SK-N-SH (cell line): ENCODE measurements at regions not wholly inside any gene's neighbourhood (a gene's known extent, or its start where the extent isn't known, plus 50 kb on each side); places are given as distances from the start of the nearest gene placed in this dataset.

ENCODE experiments used
- CTCF ChIA-PET: fragments of 300-600, 350-600 bp; formaldehyde crosslinking; extraction: SDS; loops from one replicate; lab custom pipeline; 2021; lab: Yijun Ruan, JAX
- POLR2A ChIA-PET: fragments of 350-600 bp; sonication (Branson Sonifier 250); formaldehyde crosslinking; extraction: SDS; loops from one replicate; lab custom pipeline; 2020; ENCODE audit warnings: antibody characterized with exemption, inconsistent platforms; lab: Yijun Ruan, JAX
- DNase-seq: peaks from one replicate; pipeline ENCODE4 v3.0.0; 2012
- H2AFZ ChIP-seq: fragments of 200-600 bp; sonication (generic); 2 replicates; pipeline ENCODE4 v1.8.1; 2016; ENCODE audit warnings: antibody characterized with exemption, mild to moderate bottlenecking, low read depth
- H3F3A ChIP-seq: fragments of 200-600 bp; sonication (generic); replicated peaks from 2 replicates; pipeline ENCODE3; 2016; ENCODE audit warnings: antibody characterized with exemption, mild to moderate bottlenecking; ENCODE audit not compliant: insufficient read depth
- H3K27ac ChIP-seq, 2 experiments: fragments of 200-500 bp in 1 of 2; fragments of 200-600 bp in 1 of 2; sonication (Bioruptor generic) in 1 of 2; sonication (generic), shearing (Covaris generic) in 1 of 2; 2 replicates each; pipeline versions ENCODE4 v1.5.1 to v1.6.1; 2014 to 2016; ENCODE audit warnings: low read depth in 2 of 2, inconsistent platforms in 1 of 2, low read length in 1 of 2, mild to moderate bottlenecking in 1 of 2, mixed read lengths in 1 of 2
- H3K27me3 ChIP-seq: fragments of 200-600 bp; sonication (generic), shearing (Covaris generic); 2 replicates; pipeline ENCODE4 v1.6.1; 2016; ENCODE audit warnings: mixed run types; ENCODE audit not compliant: insufficient read depth
- H3K36me3 ChIP-seq, 2 experiments: fragments of 200-500 bp in 1 of 2; fragments of 200-600 bp in 1 of 2; sonication (Bioruptor generic) in 1 of 2; sonication (generic) in 1 of 2; replicated peaks in 1 of 2; 2 replicates each; pipeline versions ENCODE3 to v1.5.1; 2014 to 2016; ENCODE audit warnings: low read length in 1 of 2, mild to moderate bottlenecking in 1 of 2; ENCODE audit not compliant: insufficient read depth in 2 of 2, control insufficient read depth in 1 of 2
- H3K4me1 ChIP-seq, 2 experiments: fragments of 200-500 bp in 1 of 2; fragments of 200-600 bp in 1 of 2; sonication (Bioruptor generic) in 1 of 2; sonication (generic), shearing (Covaris generic) in 1 of 2; 2 replicates each; pipeline versions ENCODE4 v1.5.1 to v1.6.1; 2014 to 2016; ENCODE audit warnings: low read depth in 1 of 2, low read length in 1 of 2, mixed run types in 1 of 2; ENCODE audit not compliant: insufficient read depth in 2 of 2, control insufficient read depth in 1 of 2
- H3K4me2 ChIP-seq: fragments of 200-600 bp; sonication (generic), shearing (Covaris generic); 2 replicates; pipeline ENCODE4 v1.6.1; 2017; ENCODE audit warnings: mixed run types
- H3K4me3 ChIP-seq, 2 experiments: fragments of 200-500 bp in 1 of 2; fragments of 200-600 bp in 1 of 2; sonication (Bioruptor generic) in 1 of 2; sonication (generic), shearing (Covaris generic) in 1 of 2; 2 replicates each; pipeline versions ENCODE4 v1.5.1 to v1.8.1; 2014 to 2016; ENCODE audit warnings: low read depth in 2 of 2, inconsistent platforms in 1 of 2, low read length in 1 of 2, mild to moderate bottlenecking in 1 of 2, mixed read lengths in 1 of 2, moderate library complexity in 1 of 2
- H3K79me2 ChIP-seq: fragments of 200-600 bp; sonication (generic); 2 replicates; pipeline ENCODE4 v1.8.1; 2017; ENCODE audit warnings: mild to moderate bottlenecking; ENCODE audit not compliant: insufficient read depth
- H3K9ac ChIP-seq: fragments of 200-600 bp; sonication (generic); 2 replicates; pipeline ENCODE4 v1.6.1; 2017; ENCODE audit warnings: mixed run types
- H3K9me2 ChIP-seq: fragments of 200-600 bp; sonication (generic); 2 replicates; pipeline ENCODE4 v1.6.1; 2017; ENCODE audit warnings: mixed run types
- H3K9me3 ChIP-seq: fragments of 200-600 bp; sonication (generic); 2 replicates; pipeline ENCODE4 v1.6.1; 2017; ENCODE audit warnings: mixed run types, mild to moderate bottlenecking, moderate library complexity
- H4K20me1 ChIP-seq: fragments of 200-600 bp; sonication (generic); 2 replicates; pipeline ENCODE4 v1.6.1; 2017; ENCODE audit warnings: mild to moderate bottlenecking, mixed run types; ENCODE audit not compliant: insufficient read depth
- CHD2 ChIP-seq: fragments of 150-350 bp; IDR thresholded peaks from 2 replicates; pipeline ENCODE4 v1.6.1; 2018; ENCODE audit warnings: low read length; ENCODE audit not compliant: partially characterized antibody
- CTCF ChIP-seq: fragments of 200-600 bp; sonication (generic); IDR thresholded peaks from 2 replicates; pipeline ENCODE4 v1.6.1; 2017; ENCODE audit warnings: antibody characterized with exemption, mild to moderate bottlenecking, moderate library complexity
- ELF1 ChIP-seq: IDR thresholded peaks from 2 replicates; pipeline ENCODE4 v1.4.0; 2012
- FOXM1 ChIP-seq: IDR thresholded peaks from 2 replicates; pipeline ENCODE4 v1.4.0; 2012; ENCODE audit warnings: low read depth, mild to moderate bottlenecking
- GATA2 ChIP-seq: sonication (generic); formaldehyde crosslinking; IDR thresholded peaks from 2 replicates; pipeline ENCODE4 v1.5.0; 2020; ENCODE audit warnings: mild to moderate bottlenecking, missing genetic modification reagents
- MEF2A ChIP-seq: IDR thresholded peaks from 2 replicates; pipeline ENCODE4 v1.4.0; 2012; ENCODE audit warnings: low read depth, borderline replicate concordance
- NRF1 ChIP-seq: IDR thresholded peaks from 2 replicates; pipeline ENCODE4 v1.6.1; 2012; ENCODE audit warnings: low read depth, mild to moderate bottlenecking, low read length
- PBX3 ChIP-seq: IDR thresholded peaks from 2 replicates; pipeline ENCODE4; 2012
- POLR2AphosphoS5 ChIP-seq: IDR thresholded peaks from 2 replicates; pipeline ENCODE4 v1.6.1; 2012; ENCODE audit warnings: low read depth, low read length
- SMC3 ChIP-seq: IDR thresholded peaks from 2 replicates; pipeline ENCODE4 v1.6.1; 2012; ENCODE audit warnings: low read depth, low read length, improper control_type of control experiment
- TEAD4 ChIP-seq: IDR thresholded peaks from 2 replicates; pipeline ENCODE4 v1.4.0; 2012; ENCODE audit warnings: mild to moderate bottlenecking, borderline replicate concordance; ENCODE audit not compliant: insufficient read depth
- WGBS: methylation state at CpG from one replicate; pipeline ENCODE4 v1.1.6; 2017; ENCODE audit warnings: low lambda C conversion rate; 5-methylcytosine and 5-hydroxymethylcytosine counted together
- TF ChIP-seq, protein P1 (sequence below): IDR thresholded peaks from 2 replicates; pipeline ENCODE4 v1.4.0; 2012; ENCODE audit warnings: low read depth, borderline replicate concordance
- TF ChIP-seq, protein P2 (sequence below): IDR thresholded peaks from 2 replicates; pipeline ENCODE4 v1.6.1; 2012; ENCODE audit warnings: mild to moderate bottlenecking, low read depth, low read length, moderate library complexity

DNA sequence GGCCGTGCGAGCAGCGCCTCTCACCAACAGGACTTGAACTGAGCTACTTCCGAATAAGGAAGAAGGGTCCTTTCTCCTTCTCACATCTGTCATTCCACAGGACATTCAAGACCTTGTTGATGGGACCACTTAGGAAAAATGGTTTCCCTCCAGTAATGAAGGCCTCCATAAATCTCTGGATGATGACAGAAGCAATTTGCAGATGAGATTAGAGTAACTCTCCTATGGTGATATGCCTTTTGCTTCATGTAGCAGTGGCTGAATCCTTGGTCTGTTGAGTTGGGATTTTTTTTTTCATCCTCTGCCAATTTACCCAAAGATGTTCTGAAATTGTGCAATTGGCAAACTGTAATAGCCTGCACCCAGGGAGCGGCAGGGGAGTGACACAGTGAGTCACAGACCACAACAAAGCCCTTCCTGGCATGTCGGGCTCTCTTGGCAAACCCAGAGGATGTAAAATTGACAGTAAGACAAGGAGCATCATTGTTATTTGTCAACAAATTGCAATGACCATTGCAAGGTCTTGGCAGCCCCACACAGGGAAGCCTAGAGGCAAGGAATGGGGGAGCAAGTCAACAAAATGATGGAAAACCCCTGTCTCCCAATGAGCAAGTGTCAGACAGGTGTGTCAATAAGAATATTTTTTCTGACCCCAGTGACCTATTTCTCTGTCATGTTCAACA is 275.9 kb downstream of the ACTL7B start:
- Histone ChIP-seq H3K4me1 (no peaks in the 10 kb centered on the region), H4K20me1 (no peaks in the 10 kb centered on the region), H3K9ac (no peak overlapping the region), H3K9me3 (no peaks in the 10 kb centered on the region), H3K27ac (no peak overlapping the region), H3K36me3 (no peaks in the 10 kb centered on the region), H3K4me2 (no peak overlapping the region), H3K4me3 (no peak overlapping the region), H3K27me3 (peaks cover 31% of the 10 kb centered on the region; the same call in 1 of the 2 replicates), H3F3A (no peaks in the 10 kb centered on the region), H3K9me2 (no peaks in the 10 kb centered on the region), H2AFZ (no peak overlapping the region), H3K79me2 (no peaks in the 10 kb centered on the region)
- no peak for DNase-seq
- ChIA-PET POLR2A (no interaction called here), CTCF (no interaction called here)
- 31% methylated on average over 6 of the region's 6 CpGs for WGBS
- TF ChIP-seq, protein P1, sequence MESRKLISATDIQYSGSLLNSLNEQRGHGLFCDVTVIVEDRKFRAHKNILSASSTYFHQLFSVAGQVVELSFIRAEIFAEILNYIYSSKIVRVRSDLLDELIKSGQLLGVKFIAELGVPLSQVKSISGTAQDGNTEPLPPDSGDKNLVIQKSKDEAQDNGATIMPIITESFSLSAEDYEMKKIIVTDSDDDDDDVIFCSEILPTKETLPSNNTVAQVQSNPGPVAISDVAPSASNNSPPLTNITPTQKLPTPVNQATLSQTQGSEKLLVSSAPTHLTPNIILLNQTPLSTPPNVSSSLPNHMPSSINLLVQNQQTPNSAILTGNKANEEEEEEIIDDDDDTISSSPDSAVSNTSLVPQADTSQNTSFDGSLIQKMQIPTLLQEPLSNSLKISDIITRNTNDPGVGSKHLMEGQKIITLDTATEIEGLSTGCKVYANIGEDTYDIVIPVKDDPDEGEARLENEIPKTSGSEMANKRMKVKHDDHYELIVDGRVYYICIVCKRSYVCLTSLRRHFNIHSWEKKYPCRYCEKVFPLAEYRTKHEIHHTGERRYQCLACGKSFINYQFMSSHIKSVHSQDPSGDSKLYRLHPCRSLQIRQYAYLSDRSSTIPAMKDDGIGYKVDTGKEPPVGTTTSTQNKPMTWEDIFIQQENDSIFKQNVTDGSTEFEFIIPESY: no peak
- no peak for TF ChIP-seq TEAD4
- no peak for TF ChIP-seq GATA2 (CRISPR knock-in tag)
- TF ChIP-seq ELF1: no peak
- TF ChIP-seq POLR2AphosphoS5: no peak
- no peak for TF ChIP-seq SMC3
- TF ChIP-seq CTCF: no peak
- TF ChIP-seq NRF1: no peak
- TF ChIP-seq FOXM1: no peak
- TF ChIP-seq MEF2A: no peak
- no peak for TF ChIP-seq CHD2
- TF ChIP-seq PBX3: no peak
- TF ChIP-seq, protein P2, sequence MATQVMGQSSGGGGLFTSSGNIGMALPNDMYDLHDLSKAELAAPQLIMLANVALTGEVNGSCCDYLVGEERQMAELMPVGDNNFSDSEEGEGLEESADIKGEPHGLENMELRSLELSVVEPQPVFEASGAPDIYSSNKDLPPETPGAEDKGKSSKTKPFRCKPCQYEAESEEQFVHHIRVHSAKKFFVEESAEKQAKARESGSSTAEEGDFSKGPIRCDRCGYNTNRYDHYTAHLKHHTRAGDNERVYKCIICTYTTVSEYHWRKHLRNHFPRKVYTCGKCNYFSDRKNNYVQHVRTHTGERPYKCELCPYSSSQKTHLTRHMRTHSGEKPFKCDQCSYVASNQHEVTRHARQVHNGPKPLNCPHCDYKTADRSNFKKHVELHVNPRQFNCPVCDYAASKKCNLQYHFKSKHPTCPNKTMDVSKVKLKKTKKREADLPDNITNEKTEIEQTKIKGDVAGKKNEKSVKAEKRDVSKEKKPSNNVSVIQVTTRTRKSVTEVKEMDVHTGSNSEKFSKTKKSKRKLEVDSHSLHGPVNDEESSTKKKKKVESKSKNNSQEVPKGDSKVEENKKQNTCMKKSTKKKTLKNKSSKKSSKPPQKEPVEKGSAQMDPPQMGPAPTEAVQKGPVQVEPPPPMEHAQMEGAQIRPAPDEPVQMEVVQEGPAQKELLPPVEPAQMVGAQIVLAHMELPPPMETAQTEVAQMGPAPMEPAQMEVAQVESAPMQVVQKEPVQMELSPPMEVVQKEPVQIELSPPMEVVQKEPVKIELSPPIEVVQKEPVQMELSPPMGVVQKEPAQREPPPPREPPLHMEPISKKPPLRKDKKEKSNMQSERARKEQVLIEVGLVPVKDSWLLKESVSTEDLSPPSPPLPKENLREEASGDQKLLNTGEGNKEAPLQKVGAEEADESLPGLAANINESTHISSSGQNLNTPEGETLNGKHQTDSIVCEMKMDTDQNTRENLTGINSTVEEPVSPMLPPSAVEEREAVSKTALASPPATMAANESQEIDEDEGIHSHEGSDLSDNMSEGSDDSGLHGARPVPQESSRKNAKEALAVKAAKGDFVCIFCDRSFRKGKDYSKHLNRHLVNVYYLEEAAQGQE: no peak
